ENCODE measurements at regions not wholly inside any gene's neighbourhood (a gene's known extent, or its start where the extent isn't known, plus 50 kb on each side); places are given as distances from the start of the nearest gene placed in this dataset.
A peak's percentile ranks its signal among the peaks of the same experiment; 100 is the strongest.
"Not testable (repeated sequence)": the region's sequence is repeated elsewhere in the genome, so short reads cannot be mapped to it uniquely, and the experiment has no call there.

DNA sequence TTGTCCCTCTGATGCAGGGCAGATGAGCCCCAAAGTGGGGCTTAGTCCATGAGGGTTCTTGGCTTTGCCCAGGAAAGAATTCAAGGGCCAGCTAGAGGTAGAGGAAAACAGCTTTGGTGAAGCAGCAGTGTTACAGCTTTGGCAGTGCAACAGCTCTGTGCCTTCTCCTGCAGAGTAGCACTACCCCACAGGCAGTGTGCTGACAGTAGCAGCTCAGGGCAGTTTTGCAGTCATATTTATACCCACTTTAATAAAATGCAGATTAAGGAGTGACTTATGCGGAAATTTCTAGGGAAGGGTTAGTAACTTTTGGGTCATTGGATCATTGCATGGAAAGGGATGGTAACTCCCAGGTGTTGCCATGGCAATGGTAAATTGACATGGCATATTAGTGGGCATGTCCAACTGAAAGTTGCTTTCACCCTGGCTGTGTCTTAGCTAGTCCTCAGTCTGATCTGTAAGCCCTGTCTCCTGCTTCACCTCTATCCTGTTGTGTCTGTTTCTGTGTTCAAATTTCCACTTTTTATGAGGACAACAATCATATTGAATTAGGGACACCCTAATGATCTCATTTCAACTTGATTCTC is 241.3 kb upstream of the C2CD4B start:
- DNase-seq = peak; percentile 22
- H3K27me3 ChIP-seq = no peaks in the 10 kb centered on the region
- no peak overlapping the region for H3K4me3 ChIP-seq
- H3K36me3 ChIP-seq = peaks cover 14% of the 10 kb centered on the region
- H3K9me3 ChIP-seq = no peaks in the 10 kb centered on the region; the same call in 1 of the 2 replicates

GRCh38 chr15:62407216-62407615 is 242.1 kb upstream of the C2CD4B start:
- DNase-seq = no peak
- peaks cover 10% of the 10 kb centered on the region for H3K36me3 ChIP-seq
- H3K27me3 ChIP-seq = no peaks in the 10 kb centered on the region
- no peak overlapping the region for H3K4me3 ChIP-seq
- H3K9me3 ChIP-seq = no peaks in the 10 kb centered on the region; the same call in 1 of the 2 replicates

- Histone ChIP-seq H3K4me3 (no peak overlapping the region), H3K36me3 (peaks cover 2% of the 10 kb centered on the region; the same call in 1 of the 2 replicates), H3K27me3 (no peaks in the 10 kb centered on the region), H3K9me3 (no peaks in the 10 kb centered on the region)
- DNase-seq = no peak
These were observed 242.9 kb upstream of the C2CD4B start for GRCh38 chr15:62407962-62408361.

DNA sequence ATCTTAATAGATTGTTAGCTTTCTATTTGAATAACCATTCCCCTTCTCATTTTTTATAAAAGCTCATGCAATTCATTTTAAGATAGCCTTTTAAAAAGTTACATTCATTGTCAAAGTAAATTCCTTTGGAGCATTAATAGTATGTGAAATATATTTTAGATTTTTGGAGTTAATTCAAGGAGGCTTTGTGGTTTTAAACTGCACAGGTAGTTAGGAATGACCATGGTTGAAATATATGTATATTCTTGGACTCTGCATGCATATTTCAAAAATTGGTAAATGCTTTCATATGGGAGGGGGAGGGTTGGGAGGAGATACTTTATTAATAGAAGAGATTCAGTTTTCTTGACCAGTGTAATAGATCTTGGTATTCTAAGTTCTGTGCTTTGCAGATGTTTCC is 244.4 kb upstream of the C2CD4B start:
- Histone ChIP-seq H3K27me3 (no peaks in the 10 kb centered on the region), H3K4me3 (no peak overlapping the region), H3K36me3 (no peaks in the 10 kb centered on the region; the same call in 1 of the 2 replicates), H3K9me3 (no peaks in the 10 kb centered on the region)
- DNase-seq = no peak

- no peak for DNase-seq
- Histone ChIP-seq H3K4me3 (no peak overlapping the region), H3K36me3 (no peaks in the 10 kb centered on the region), H3K9me3 (no peaks in the 10 kb centered on the region), H3K27me3 (no peaks in the 10 kb centered on the region)
These were observed 247.6 kb upstream of the C2CD4B start for GRCh38 chr15:62412686-62413085.

DNA sequence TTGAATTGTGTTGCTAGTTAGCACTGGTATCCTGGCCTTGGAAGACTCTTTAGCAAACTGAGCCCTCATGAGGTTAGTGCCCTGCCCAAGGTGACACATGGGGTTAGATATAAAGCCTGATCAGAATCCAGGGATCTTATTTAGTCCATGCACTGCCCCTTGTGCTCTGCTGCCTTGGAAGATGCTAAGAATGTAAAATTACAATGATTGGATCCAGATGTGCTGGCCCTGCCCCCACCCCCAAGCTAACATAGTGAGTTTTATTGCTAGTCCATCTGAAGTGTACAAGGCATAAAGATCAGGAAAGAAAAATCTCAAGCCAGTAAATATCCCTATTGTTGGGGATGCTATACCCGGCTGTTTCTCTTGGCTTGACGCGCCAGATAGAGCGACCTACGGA is 248.1 kb upstream of the C2CD4B start:
- Histone ChIP-seq H3K27me3 (no peaks in the 10 kb centered on the region), H3K9me3 (no peaks in the 10 kb centered on the region), H3K36me3 (no peaks in the 10 kb centered on the region), H3K4me3 (no peak overlapping the region)
- no peak for DNase-seq

DNA sequence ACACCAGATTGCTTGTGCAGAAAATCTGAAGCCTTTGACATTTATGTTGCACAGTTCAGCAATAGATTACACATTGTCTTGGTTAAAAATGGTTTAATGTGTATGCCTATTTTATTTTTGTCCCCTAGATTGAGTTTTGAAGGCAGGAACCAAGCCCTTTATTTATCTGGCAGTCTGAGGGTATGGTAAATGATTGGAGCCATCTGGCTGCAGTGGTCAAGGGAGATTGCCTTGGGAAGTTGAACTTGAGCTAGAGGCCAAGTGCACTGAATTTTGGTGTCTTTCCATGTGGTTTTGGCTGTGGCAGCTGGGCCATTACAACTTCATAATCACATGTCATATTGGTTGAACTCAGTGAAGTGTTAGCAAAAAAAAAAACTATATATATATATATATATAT is 248.7 kb upstream of the C2CD4B start:
- Histone ChIP-seq H3K36me3 (no peaks in the 10 kb centered on the region), H3K9me3 (no peaks in the 10 kb centered on the region), H3K4me3 (no peak overlapping the region), H3K27me3 (no peaks in the 10 kb centered on the region)
- peak; percentile 15 for DNase-seq

- H3K4me3 ChIP-seq = no peak overlapping the region
These were observed 250.4 kb upstream of the C2CD4B start for GRCh38 chr15:62415498-62415897.

GRCh38 chr15:62416526-62416925 is 251.4 kb upstream of the C2CD4B start:
- H3K9me3 ChIP-seq = no peaks in the 10 kb centered on the region
- H3K4me3 ChIP-seq = no peak overlapping the region
- no peak for DNase-seq
- no peaks in the 10 kb centered on the region for H3K27me3 ChIP-seq
- H3K36me3 ChIP-seq = no peaks in the 10 kb centered on the region

More at GRCh38 chr15:62415498-62415897, 250.4 kb upstream of the C2CD4B start:
- H3K36me3 ChIP-seq = no peaks in the 10 kb centered on the region
- no peak for DNase-seq
- no peaks in the 10 kb centered on the region for H3K9me3 ChIP-seq
- no peaks in the 10 kb centered on the region for H3K27me3 ChIP-seq

DNA sequence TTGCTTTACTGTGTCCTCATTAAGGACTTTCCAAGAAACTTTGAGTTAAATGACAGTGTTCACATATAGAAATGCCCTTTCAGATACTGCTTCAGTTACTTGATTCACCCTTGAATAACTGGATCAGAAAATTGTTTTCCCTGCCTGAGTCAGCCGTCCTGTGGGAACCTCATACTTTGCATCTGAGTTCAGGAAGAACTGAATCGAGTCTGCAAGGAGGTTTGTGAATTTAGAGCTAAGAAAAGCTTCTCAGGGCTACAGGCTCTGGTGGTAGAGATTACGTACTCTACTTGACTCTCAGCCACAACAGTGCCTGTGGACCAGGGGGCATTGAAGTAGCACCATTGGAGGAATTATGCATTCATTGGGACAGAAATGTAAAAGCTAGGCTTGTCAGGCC is 252.4 kb upstream of the C2CD4B start:
- H3K27me3 ChIP-seq = no peaks in the 10 kb centered on the region
- H3K9me3 ChIP-seq = no peaks in the 10 kb centered on the region
- H3K36me3 ChIP-seq = no peaks in the 10 kb centered on the region
- DNase-seq = no peak
- H3K4me3 ChIP-seq = no peak overlapping the region

DNA sequence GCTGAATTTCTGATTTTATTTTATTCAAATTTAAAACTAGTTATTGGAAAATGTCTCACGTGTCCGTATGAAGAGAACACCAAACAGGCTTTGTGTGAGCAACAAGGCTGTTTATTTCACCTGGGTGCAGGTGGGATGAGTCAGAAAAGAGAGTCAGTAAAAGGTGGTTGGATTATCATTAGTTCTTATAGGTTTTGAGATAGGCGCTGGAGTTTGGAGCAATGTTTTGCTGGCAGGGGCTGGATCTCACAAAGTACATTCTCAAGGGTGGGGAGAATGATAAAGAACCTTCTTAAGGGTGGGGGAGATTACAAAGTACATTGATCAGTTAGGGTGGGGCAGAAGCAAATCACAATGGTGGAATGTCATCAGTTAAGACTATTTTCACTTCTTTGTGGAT is 253.4 kb upstream of the C2CD4B start:
- H3K4me3 ChIP-seq, DNase-seq, H3K36me3 ChIP-seq, H3K27me3 ChIP-seq, H3K9me3 ChIP-seq: not testable (repeated sequence)

- H3K9me3 ChIP-seq = no peaks in the 10 kb centered on the region
- no peak for DNase-seq
- H3K27me3 ChIP-seq = no peaks in the 10 kb centered on the region
- no peak overlapping the region for H3K4me3 ChIP-seq
- H3K36me3 ChIP-seq = no peaks in the 10 kb centered on the region
These were observed 254.1 kb upstream of the C2CD4B start for GRCh38 chr15:62419192-62419591.

DNA sequence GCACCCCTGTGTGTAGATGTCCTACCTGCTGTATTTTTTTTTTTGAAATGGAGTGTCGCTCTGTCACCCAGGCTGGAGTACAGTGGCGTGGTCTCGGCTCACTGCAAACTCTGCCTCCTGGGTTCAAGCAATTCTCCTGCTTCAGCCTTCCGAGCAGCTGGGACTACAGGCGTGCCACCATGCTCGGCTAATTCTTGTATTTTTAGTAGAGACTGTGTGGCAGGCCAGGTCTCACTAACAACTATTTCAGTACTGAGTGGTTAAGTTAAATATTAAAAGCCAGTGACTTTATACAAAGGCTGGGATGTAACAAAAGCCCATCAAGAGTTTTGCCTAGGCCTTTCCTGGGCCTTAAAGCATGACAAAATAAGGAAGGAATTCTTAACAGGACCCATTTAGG is 255.3 kb upstream of the C2CD4B start:
- DNase-seq, H3K4me3 ChIP-seq: not testable (repeated sequence)

DNA sequence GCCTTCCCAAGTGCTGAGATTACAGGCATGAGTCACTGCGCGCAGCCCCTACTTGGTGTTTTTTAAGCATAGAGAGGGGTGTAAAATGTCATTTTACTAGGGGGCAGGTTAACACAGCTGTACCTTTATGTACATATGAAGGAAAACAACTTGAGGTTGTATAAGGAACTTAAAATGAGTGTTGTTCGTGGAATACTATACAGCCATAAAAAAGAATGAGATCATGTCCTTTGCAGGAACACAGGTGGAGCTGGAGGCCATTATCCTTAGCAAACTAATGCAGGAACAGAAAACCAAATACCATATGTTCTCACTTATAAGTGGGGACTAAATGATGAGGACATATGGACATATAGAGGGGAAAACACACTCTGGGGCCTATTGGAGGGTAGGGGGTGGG is 256.2 kb upstream of the C2CD4B start:
- H3K9me3 ChIP-seq = no peaks in the 10 kb centered on the region
- H3K36me3 ChIP-seq = no peaks in the 10 kb centered on the region
- no peak for DNase-seq

More for the DNA sequence above, 255.3 kb upstream of the C2CD4B start:
- not testable (repeated sequence) for H3K27me3 ChIP-seq, H3K36me3 ChIP-seq, H3K9me3 ChIP-seq

DNA sequence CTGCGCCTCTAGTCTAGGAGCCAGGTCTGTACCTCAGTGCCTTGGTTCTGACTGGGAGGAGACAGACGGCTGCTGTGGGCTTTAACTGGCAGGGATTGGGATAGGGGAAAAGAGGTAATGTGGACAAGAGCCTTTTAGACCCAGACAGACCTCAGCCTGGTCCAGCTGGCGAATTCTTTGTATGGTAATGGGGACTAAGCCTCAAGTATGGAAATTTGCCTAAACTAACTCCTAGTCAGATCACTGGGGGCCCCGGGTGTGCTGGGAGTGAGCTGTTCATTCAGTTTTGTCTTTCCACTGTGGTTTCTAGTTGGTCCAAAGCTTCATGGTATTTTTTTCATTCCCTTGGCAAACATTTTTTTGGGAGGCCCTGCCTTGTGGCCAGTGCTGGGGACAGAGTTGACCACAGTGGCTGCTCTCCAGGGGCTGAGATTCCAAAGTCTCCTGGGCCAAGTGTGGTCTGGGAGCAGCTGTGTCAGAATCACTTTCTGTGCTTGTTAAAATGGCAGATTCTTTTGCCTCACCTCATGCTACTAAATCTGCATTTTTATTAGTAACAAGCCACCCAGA is 261.4 kb upstream of the C2CD4B start:
- H3K4me3 ChIP-seq = no peak overlapping the region
- no peaks in the 10 kb centered on the region for H3K27me3 ChIP-seq
- no peak for DNase-seq
- H3K36me3 ChIP-seq = no peaks in the 10 kb centered on the region
- H3K9me3 ChIP-seq = no peaks in the 10 kb centered on the region

More for the DNA sequence above, 256.2 kb upstream of the C2CD4B start:
- no peak overlapping the region for H3K4me3 ChIP-seq
- H3K27me3 ChIP-seq = no peaks in the 10 kb centered on the region

DNA sequence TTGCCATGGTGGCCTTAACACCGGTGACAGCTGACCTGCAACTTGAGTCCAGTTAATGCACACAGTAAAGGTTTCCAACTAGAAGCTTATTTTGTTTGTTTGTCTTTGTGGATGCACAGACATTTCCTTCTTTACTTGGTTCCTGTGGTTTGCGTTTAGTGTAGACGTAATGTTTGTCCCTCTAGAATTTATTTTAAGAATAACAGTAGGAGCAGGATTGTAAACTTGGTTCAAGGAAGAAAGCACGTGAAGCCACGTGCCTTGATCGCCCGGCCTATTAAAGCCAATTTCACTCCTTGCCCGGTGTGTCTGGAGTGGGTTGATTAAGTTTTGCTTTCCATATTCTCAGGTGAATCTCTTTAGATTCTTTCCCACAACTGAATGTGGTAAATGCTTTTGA is 263.2 kb upstream of the C2CD4B start:
- DNase-seq = no peak
- Histone ChIP-seq H3K4me3 (no peak overlapping the region), H3K9me3 (no peaks in the 10 kb centered on the region), H3K36me3 (no peaks in the 10 kb centered on the region), H3K27me3 (no peaks in the 10 kb centered on the region)

DNA sequence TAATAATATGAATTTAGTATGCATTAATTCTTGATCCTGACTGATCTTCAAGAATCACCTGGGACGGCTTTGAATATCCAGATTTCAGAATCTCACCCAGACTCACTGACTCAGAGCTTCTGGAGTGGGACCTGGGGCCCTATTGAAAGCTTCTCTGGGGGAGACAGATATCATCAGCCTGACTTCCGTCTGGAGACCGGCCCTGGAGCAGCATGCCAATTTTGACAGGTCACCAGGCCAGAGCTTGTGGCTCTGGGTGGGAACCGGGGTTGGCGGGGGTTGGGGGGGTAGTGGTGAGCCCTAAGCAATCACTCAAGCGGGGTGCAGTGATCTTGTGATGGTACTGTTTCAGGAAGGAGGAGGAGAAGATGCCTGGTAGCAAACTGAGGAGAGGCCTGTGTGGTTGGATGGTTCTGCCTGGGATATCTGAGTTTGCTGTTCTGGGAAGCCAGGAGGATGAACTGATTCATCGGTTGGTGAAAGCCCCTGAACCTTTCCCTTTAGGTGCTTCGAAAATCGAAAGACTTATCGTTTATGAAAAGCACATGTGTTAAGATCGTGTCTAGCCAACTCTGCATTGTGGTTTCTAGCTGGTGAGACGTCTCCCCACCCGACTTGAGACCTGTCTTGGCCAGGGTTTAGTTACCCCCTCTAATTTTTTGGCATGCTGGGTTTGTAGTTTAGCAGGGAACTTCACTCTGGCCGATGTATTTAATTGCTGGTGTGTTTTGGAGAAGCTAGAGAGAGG is 263.9 kb upstream of the C2CD4B start:
- no peak for DNase-seq
- Histone ChIP-seq H3K9me3 (no peaks in the 10 kb centered on the region), H3K36me3 (no peaks in the 10 kb centered on the region), H3K4me3 (no peak overlapping the region), H3K27me3 (no peaks in the 10 kb centered on the region)

DNA sequence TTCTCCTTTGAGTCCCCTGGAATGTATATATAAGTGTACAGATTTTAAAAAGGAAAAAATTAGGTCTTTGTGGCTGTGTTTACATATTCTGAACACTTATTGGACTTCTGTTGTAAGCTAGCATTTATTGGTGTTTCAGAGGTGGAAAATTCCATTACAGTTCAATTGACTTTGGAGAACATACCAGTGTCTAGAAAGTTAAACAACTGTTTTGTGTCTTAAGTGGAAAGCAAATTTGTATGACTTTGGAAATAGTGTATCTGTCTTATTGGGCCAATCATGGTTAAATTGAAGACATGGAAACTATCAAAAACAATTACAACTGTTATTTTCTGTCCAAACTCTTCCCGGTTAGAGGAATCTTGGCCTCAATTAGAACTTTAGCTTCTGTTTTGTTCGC is 265.0 kb upstream of the C2CD4B start:
- no peak for DNase-seq
- H3K27me3 ChIP-seq = no peaks in the 10 kb centered on the region
- no peak overlapping the region for H3K4me3 ChIP-seq
- no peaks in the 10 kb centered on the region for H3K36me3 ChIP-seq
- H3K9me3 ChIP-seq = no peaks in the 10 kb centered on the region
